ENCODE measurements at regions not wholly inside any gene's neighbourhood (a gene's known extent, or its start where the extent isn't known, plus 50 kb on each side); places are given as distances from the start of the nearest gene placed in this dataset.

- intact Hi-C loops (cut with DNase I), result loop anchor here in 8 of 10 donors (2.0 to 10.0 kb wide), 10 partner anchors 150 to 742 kb away; partner anchors contain the start of gene BMP4 (in 5 of the 8)
- Histone ChIP-seq H3K9me3 (no peaks in the 10 kb centered on the region), H3K4me3 (no peak overlapping the region), H3K4me1 (peaks cover 5 to 61% (median 40%) of the 10 kb centered on the region in 9 donors), H3K27me3 (peaks cover 0 to 7% (median 0%) of the 10 kb centered on the region in 7 donors), H3K36me3 (no peaks in the 10 kb centered on the region), H3K27ac (peak overlapping the region in 8 of 10 donors; percentile 17 to 82 (median 56))
- WGBS, 2 donors, result 45 to 51% methylated on average over 1 of the region's 1 CpG
- DNase-seq (no peak), ATAC-seq (peak in 5 of 8 donors; percentile 26 to 73 (median 33))
- TF ChIP-seq, protein P1, sequence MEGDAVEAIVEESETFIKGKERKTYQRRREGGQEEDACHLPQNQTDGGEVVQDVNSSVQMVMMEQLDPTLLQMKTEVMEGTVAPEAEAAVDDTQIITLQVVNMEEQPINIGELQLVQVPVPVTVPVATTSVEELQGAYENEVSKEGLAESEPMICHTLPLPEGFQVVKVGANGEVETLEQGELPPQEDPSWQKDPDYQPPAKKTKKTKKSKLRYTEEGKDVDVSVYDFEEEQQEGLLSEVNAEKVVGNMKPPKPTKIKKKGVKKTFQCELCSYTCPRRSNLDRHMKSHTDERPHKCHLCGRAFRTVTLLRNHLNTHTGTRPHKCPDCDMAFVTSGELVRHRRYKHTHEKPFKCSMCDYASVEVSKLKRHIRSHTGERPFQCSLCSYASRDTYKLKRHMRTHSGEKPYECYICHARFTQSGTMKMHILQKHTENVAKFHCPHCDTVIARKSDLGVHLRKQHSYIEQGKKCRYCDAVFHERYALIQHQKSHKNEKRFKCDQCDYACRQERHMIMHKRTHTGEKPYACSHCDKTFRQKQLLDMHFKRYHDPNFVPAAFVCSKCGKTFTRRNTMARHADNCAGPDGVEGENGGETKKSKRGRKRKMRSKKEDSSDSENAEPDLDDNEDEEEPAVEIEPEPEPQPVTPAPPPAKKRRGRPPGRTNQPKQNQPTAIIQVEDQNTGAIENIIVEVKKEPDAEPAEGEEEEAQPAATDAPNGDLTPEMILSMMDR (IDR thresholded peaks at IDR 0.05), result no peak
These were observed 217.8 kb upstream of the BMP4 start for GRCh38 chr14:54174457-54174856.

DNA sequence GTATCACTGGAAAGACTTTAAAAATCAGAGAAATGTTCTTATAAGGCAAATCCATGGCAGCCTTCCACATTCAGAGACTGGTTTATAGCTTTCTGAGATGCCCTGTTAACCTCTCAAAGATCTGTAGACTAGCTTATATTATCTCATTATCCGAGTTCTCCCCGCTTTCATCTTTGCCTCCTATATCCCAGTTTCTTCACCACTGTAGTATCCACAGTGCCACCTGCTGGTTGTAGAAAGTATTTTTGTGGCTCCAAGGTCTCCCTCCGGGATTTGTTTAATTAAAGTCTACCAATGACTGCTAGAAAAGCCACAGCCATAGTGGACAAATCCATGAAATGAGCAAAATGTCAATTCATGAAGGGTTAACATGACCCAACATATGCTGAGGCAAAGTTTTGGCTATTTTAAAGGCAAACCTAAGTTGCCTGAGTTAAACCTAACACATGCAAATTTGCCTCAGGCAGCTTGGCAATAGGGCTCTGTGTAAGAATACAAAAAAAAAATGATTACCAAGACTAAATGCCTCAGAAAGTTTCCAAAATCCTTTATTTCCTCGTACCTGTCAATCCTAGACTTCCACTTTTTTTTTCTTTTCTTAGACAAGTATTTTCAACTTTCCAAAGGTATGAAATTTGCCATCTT, 218.8 kb upstream of the BMP4 start:
- Histone ChIP-seq H3K27me3 (peaks cover 0 to 7% (median 0%) of the 10 kb centered on the region in 7 donors), H3K27ac (peak overlapping the region in 3 of 10 donors; percentile 54 to 82 (median 67)), H3K36me3 (no peaks in the 10 kb centered on the region), H3K4me3 (no peak overlapping the region), H3K9me3 (no peaks in the 10 kb centered on the region), H3K4me1 (peaks cover 5 to 52% (median 33%) of the 10 kb centered on the region in 9 donors)
- intact Hi-C loops (cut with DNase I), result loop anchor here (1.0 to 10.0 kb wide), 10 partner anchors 149 to 741 kb away; partner anchors contain the start of gene BMP4 (in 4 of the 10)
- WGBS, 2 donors, result 6 to 13% methylated on average over 4 of the region's 4 CpGs
- TF ChIP-seq, protein P1 (IDR thresholded peaks at IDR 0.05), result peak; percentile 59 to 89 (median 82)
- peak in 7 of 8 donors; percentile 46 to 79 (median 59) for ATAC-seq
- DNase-seq, result peak in 1 of 2 donors; percentile 78

GRCh38 chr14:54177019-54177418, 219.8 kb upstream of the CDKN3 start:
- Histone ChIP-seq H3K4me1 (peaks cover 5 to 36% (median 29%) of the 10 kb centered on the region in 9 donors), H3K4me3 (no peak overlapping the region), H3K36me3 (no peaks in the 10 kb centered on the region), H3K27ac (no peak overlapping the region), H3K27me3 (peaks cover 0 to 7% (median 0%) of the 10 kb centered on the region in 7 donors), H3K9me3 (no peaks in the 10 kb centered on the region)
- ATAC-seq, result no peak
- TF ChIP-seq, protein P1 (IDR thresholded peaks at IDR 0.05), result no peak
- WGBS, 2 donors, result 46 to 62% methylated on average over 3 of the region's 3 CpGs
- intact Hi-C loops (cut with DNase I), result loop anchor here in 8 of 10 donors (5.0 to 10.0 kb wide), 6 partner anchors 148 to 742 kb away; partner anchors contain the start of gene BMP4 (in 3 of the 8)
- DNase-seq, result no peak

DNA sequence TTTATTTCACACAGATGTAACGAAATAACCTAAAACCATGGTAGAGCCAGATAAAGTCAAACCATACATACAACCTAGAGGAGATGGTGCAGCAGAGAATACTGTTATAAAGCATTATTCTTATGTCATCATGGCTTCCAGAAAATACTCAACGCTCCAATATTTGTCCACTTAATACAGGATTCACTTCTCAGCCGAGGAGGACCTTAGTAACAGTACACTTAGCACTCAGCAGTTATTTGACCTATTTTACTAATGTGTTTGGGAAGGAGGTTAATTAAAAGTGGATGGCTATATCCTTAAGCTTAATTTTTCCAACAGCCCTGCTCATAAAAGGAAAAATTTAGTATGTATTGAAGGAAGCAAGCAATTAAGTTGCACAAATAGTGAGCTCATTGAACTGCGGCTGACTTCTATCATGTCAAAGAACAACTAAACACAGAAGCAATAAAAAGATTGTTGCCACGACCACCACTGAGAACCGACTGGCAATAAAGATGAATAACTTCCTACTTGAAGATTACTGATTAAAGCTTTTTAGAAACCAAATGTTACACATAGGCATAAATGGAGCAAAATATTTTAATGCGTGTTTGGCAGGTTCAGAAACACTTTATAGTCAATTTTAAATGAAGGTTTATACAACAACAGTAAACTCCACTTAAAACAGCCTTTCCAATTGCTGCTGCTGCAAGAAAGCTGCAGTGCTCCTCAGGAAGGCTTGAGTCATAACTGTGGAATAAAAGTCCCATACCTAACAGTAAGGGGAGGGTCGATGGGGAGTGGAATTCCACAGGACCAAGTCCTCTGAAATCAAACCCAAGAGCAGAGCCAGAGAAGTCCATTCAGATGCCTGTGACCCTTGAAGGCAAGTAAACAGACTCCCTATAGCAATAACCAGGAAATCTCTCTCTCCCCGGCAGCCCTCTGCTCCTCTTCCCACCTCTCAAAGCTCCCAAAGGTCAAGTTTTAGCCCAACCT, 218.9 kb upstream of the CDKN3 start:
- H3K9me3 ChIP-seq, result no peaks in the 10 kb centered on the region
- no peak overlapping the region for H3K27ac ChIP-seq
- DNase-seq, result no peak
- no peak overlapping the region for H3K4me3 ChIP-seq
- intact Hi-C loops (cut with DNase I), result loop anchor here in 8 of 10 donors (5.0 to 10.0 kb wide), 6 partner anchors 147 to 743 kb away; partner anchors contain the start of gene BMP4 (in 3 of the 8)
- ATAC-seq, result no peak
- TF ChIP-seq, protein P1 (IDR thresholded peaks at IDR 0.05), result no peak
- 66 to 72% methylated on average over 9 of the region's 9 CpGs for WGBS, 2 donors
- peaks cover 5 to 27% (median 23%) of the 10 kb centered on the region in 9 donors for H3K4me1 ChIP-seq
- H3K36me3 ChIP-seq, result no peaks in the 10 kb centered on the region
- H3K27me3 ChIP-seq, result peaks cover 0 to 7% (median 0%) of the 10 kb centered on the region in 7 donors

Measured in heart right ventricle (tissue), 16 donors.